GM18868 (cell line): ENCODE measurements at regions not wholly inside any gene's neighbourhood (a gene's known extent, or its start where the extent isn't known, plus 50 kb on each side); places are given as distances from the start of the nearest gene placed in this dataset.
A peak's percentile ranks its signal among the peaks of the same experiment; 100 is the strongest.
"Not testable (repeated sequence)": the region's sequence is repeated elsewhere in the genome, so short reads cannot be mapped to it uniquely, and the experiment has no call there.

Experiments
- ATAC-seq: cut with Tn5 transposase; IDR thresholded peaks from one replicate; pipeline ENCODE4 v1.9.1; 2021; ENCODE audit warnings: mild to moderate bottlenecking, moderate library complexity; ENCODE audit not compliant: unreplicated experiment

DNA sequence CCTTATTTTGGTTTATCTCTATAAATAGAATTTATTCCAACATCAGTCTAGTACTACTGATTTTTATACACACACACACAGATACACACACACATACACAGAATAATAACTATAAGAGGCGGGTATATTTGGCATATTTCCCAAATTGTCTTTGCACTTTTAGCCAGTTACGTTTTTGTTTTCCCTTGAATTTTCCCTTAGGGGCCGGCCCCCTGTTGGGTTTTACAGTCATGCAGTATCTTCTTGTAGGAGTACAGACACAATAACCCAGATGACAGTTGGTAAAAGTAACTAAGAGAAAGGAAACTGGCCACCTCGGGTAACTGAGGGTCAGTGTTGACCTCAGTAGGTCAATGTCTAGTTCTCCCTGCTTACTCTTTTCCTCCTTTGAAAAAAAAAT is 50.9 kb downstream of the DISP1 start:
- ATAC-seq: no peak

DNA sequence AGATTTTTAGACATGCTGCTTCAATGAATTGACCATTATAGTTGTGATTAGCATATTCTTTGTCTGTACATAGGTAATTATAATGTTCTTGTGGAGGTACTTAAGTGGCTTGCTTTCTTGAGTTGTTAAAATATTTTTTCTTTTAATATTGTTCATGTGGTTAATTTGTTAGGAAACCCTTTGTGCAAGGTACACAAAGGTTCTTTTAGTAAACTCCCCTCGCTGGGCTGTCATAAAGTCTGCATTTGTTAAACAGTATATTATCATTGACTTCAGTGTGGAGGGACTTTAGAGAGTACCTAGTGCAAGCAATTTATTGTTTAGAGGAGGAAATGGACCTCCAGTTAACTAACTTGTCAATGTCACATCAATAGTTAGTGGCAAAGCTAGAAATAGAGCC is 52.5 kb downstream of the DISP1 start:
- ATAC-seq: no peak

DNA sequence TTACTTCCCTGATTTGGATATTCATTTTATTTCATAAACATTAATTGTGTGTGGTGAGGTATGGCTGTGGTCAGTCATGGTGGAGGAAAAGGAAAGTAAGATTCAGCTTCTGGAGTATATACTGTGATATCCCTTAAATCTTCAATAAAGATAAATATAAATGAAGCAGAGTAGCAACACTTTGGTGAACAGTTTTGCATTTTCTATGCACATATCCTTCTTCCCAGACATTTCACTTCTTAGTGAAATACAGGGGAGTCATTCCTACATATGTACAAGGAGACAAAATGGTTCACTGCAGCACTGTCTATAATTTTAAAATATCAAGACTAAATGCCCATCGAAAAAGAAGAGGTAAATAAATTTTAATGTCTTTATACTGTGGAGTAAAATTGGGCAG is 61.3 kb downstream of the DISP1 start:
- ATAC-seq: no peak

- no peak for ATAC-seq
Observed at GRCh38 chr1:222877854-222878253, 63.0 kb downstream of the DISP1 start.

DNA sequence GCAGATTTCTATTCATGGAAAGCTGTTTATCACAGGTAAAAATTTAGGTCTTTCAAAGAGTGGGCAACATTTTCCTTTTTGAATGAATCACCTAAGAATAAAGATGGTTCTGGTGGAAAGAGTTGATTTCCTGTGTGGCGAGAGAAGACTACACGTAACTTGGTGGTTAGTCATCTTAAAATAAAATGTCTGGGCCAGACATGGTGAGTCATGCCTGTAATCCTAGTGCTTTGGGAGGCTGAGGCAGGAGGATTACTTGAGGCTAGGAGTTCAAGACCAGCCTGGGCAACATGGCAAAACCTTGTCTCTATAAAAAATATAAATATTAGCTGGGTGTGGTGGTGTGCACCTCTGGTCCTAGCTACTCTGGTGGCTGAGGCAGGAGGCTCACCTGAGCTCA is 65.7 kb downstream of the DISP1 start:
- no peak for ATAC-seq

- ATAC-seq: no peak
Observed at GRCh38 chr1:222886194-222886854, 71.5 kb downstream of the DISP1 start.

DNA sequence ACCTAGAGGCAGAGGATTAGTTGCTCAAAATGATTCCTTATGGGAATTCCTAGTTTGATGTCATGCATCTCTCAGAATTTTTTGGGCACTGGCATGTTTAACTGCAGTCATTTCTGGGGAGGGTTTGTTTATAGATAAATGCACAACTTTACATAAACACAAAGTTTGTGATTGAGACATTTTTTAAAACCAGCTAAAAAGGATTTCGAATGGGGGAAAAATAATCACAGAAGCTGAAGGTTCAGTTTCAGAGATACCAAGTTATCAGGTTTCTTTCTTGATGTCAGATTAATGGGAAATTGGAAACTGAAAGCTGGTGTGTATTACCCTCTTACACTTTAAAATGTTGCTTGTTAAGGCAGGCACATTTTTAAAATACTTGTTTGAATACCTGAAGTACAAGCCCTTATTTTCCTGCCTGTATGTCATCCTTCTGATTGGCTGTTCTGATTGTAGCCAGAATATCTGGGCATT is 72.1 kb downstream of the DISP1 start:
- ATAC-seq: no peak

- no peak for ATAC-seq
Observed at GRCh38 chr1:222889440-222889839, 74.6 kb downstream of the DISP1 start.

DNA sequence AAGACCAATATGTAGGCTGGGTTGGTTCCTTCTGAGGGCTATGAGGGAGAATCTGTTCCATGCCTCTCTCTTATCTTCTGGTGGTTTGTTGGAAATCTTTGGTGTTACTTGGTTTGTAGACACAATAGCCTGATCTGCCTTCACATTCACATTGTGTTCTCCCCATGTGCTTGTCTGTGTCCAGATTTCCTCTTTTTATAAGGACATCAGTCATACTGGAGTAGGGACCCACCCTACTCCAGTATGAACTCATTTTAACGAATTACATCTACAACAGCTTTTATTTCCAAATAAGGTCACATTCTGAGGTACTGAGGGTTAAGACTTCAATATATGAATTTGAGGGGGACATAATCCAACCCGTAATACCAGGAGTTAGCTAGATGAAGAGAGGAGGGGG is 75.9 kb downstream of the DISP1 start:
- no peak for ATAC-seq

GRCh38 chr1:222891578-222891977 is 76.7 kb downstream of the DISP1 start:
- ATAC-seq: no peak

GRCh38 chr1:222892137-222892769 is 77.4 kb downstream of the DISP1 start:
- no peak for ATAC-seq

- ATAC-seq: no peak
Observed at GRCh38 chr1:222893255-222893654, 78.4 kb downstream of the DISP1 start.

DNA sequence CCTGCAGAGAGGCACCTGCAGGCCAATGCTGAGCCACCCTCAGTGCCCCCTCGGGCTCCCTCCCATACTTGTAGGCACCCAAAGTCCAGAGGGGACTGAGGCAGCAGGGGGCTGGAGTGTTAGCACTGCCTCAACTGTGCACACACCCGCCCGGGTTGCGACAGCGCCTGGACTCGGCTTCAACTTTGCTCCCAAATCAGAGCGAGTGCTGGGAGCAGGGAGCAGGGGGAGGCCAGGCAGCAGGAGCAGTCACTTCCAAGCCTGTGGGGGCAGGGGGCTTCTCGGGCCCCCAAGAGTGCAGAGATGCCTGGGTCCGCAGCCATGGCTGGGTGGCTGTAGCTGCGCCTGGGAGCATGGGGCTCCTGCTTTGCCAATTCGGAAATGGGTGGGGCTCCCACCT is 79.5 kb downstream of the DISP1 start:
- no peak for ATAC-seq

- no peak for ATAC-seq
Observed at GRCh38 chr1:222896630-222897526, 82.0 kb downstream of the DISP1 start.

DNA sequence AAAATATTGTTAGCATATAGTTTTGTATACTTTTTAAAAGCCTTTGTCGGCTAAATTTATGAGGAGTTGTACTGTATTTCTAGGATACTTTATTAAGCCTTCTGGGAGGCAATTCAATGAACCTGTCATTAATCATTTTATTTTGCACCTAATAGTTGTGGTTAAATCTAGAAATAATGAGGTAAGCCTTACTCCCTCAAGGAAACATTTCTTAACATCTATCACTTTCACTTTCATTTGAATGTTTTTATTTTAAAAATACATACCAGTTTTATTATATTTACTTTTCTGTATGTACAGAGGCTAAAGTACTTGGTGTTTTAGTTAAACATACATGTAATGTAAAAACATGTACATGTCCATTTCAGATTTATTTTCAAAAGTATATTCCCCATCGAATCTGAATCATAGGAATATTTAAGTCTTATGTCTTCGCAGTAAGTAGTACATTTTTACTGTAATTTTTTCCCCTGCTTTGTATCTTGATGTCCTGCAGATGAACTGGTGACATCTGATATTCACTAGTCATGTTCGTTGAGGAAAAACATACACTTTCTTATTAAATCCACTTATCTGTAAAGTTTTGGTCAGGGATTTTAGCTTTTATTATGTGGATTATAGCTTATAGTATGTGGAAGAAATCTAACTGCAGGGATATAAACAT is 82.8 kb downstream of the DISP1 start:
- ATAC-seq: peak; percentile 58

DNA sequence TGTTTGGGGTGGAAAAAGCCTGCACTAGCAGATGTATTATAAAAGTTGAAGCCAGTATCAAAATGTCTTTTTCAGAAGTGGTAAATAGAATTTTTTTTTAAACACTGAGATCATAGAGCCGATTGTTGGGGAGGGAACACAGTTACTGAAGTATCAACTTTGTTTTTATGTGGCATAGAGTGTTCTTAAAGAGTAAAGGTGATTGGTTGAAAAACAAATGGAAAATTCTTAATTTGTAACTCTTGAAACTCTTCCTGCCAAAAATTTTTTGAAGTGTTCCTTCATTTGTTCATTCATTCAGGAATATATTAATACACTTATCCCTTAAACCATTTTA is 83.3 kb downstream of the DISP1 start:
- no peak for ATAC-seq

- ATAC-seq: no peak
Observed at GRCh38 chr1:222899471-222899870, 84.6 kb downstream of the DISP1 start.

- ATAC-seq: no peak
Observed at GRCh38 chr1:222904451-222904850, 89.6 kb downstream of the DISP1 start.

- ATAC-seq: no peak
Observed at GRCh38 chr1:222905151-222905550, 90.3 kb downstream of the DISP1 start.

GRCh38 chr1:222906271-222906739 is 91.5 kb downstream of the DISP1 start:
- ATAC-seq: not testable (repeated sequence)

- no peak for ATAC-seq
Observed at GRCh38 chr1:222909586-222909985, 94.7 kb downstream of the DISP1 start.
